Ecto neural progenitor cell (in vitro differentiated cells): ENCODE measurements at regions not wholly inside any gene's neighbourhood (a gene's known extent, or its start where the extent isn't known, plus 50 kb on each side); places are given as distances from the start of the nearest gene placed in this dataset.
"Not testable (repeated sequence)": the region's sequence is repeated elsewhere in the genome, so short reads cannot be mapped to it uniquely, and the experiment has no call there.

Experiments
- DNase-seq: peaks from one replicate; pipeline ENCODE4 v3.0.0-alpha.2; 2018; ENCODE audit warnings: low spot score

DNA sequence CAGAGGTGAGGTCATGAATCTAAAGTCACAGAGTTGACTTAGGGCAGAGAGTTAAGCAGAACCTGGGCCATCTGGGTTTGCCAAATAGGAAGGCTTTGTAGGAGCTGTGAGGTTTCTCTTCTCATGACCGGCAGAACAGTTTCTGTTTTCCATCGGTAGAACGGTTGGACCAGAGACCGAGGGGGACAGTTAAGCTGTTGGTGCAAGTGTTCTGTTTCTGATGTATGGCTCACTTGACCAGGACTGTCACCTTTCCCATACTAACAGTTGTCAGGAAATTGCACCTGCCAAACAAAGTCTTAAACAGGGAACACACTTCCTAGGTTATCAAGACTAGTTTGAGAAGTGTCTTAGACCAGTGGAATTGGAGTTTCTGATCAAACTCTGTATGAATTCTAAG is 158.3 kb downstream of the PDCD6IP start:
- no peak for DNase-seq

GRCh38 chr3:33957176-33957575 is 158.7 kb downstream of the PDCD6IP start:
- no peak for DNase-seq

- DNase-seq, result no peak
Measured at GRCh38 chr3:33958661-33959060, 160.2 kb downstream of the PDCD6IP start.

DNA sequence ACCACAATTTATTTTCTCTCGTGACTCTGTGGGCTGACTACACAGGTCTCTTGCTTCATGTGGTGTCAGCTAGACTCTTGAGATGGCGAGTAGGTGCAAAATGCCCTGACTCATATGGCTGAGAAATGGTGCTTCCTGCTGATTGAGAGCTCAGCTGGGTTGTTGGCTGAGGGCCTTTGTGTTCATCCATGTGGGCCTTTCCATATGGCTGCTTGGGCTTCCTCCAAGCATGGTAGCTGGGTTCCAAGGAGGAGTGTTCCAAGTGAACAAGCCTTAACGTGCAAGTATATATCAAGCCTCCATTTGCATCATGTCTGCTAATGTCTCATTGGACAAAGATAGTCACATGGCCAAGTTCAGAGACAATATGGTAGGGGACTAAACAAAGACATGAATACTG is 164.0 kb downstream of the PDCD6IP start:
- no peak for DNase-seq

DNA sequence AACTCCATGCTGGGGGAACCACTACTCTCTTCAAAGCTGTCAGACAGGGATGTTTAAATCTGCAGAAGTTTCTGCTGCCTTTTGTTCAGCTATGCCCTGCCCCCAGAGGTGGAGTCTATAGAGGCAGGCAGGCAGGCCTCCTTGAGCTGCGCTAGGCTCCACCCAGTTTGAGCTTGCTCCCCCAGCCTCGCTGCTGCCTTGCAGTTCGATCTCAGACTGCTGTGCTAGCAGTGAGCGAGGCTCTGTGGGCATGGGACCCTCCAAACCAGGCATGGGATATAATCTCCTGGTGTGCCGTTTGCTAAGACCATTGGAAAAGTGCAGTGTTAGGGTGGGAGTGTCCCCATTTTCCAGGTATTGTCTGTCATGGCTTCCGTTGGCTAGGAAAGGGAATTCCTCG is 171.8 kb downstream of the PDCD6IP start:
- DNase-seq, result not testable (repeated sequence)

DNA sequence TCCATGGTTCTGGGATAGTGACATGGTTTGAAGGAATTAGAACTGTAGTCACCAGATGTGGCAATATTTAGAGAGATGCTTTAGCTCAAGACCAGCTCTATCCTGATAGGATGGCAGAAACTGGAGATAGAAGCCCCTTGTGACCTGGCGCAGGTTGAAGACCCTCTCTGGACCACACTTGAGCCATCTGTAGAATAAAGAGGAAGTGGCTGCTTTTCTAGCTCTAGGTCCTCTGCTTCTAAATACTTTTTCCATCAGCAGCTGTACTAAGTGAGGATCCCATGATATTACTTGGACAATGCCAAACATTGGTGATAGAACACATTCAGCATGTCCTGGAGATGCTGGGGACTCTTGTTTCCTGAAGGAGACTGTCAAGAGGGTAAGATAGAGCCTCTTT is 172.6 kb downstream of the PDCD6IP start:
- no peak for DNase-seq

GRCh38 chr3:33975463-33975862 is 177.0 kb downstream of the PDCD6IP start:
- DNase-seq, result no peak

DNA sequence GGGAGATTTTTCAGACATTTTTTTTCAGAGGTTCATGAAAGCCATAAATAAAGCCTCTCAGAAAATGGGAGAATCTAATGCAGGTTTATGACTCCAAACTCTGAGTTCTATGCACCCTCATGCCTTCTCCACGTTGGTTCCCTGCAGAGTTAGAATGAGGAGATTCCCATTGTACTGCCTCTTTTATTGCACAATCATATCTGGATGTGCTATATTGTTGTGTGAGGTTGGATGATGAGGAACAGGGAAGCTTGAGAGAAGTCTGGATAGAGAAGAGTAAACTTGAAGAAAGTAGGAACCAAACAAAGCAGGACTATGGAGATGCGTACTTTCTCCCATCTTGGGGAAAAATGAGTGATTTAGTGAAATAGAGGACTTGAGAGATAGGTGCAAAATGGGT is 178.8 kb downstream of the PDCD6IP start:
- DNase-seq, result no peak

GRCh38 chr3:33980252-33980651 is 181.8 kb downstream of the PDCD6IP start:
- no peak for DNase-seq

GRCh38 chr3:33982269-33982798 is 183.9 kb downstream of the PDCD6IP start:
- no peak for DNase-seq

GRCh38 chr3:33982949-33983348 is 184.5 kb downstream of the PDCD6IP start:
- not testable (repeated sequence) for DNase-seq

DNA sequence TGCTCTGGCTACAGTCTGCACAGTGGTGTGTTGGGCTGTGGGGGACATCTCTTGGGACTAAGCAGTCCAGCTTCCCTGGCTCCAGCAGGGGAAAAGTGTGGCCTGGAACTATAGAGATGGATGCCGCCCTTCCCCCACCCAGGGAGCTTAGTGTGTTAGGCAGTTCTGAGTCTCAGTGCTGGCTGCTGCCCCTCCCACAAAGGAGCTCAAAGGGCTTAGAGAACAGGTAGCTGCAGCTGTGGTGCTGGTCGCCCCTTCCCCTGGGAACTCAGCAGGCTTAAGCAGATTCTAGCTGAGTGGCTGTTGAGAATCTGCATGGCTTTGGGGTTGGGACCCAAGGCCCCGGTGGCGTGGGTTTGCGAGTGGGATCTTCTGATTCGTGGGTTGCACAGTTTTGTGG is 190.8 kb downstream of the PDCD6IP start:
- DNase-seq, result no peak

GRCh38 chr3:33991673-33992072 is 193.2 kb downstream of the PDCD6IP start:
- DNase-seq, result no peak

DNA sequence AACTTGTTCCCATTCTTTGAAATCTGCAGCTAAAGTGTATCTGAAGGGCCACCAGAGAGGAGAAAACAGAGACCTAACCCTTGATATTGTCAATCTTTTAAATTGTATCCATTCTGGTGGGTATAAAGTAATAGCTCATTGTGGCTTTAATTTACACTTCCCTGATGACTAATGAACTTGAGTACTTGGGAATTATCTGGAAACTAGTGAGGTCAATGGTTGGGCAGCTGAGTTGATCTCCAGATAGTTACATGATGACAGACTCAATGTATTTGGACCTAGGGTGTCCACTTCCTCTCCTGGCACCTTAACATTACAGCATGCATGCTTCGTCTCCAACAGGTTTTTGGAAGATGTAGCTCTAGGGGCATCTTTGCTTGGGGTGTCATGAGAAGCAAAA is 195.2 kb downstream of the PDCD6IP start:
- no peak for DNase-seq

- DNase-seq, result no peak
Measured at GRCh38 chr3:33994568-33994967, 196.1 kb downstream of the PDCD6IP start.

GRCh38 chr3:34000301-34000700 is 201.9 kb downstream of the PDCD6IP start:
- DNase-seq, result no peak

GRCh38 chr3:34001022-34001421 is 202.6 kb downstream of the PDCD6IP start:
- DNase-seq, result peak; percentile 63

GRCh38 chr3:34001990-34002389 is 203.6 kb downstream of the PDCD6IP start:
- DNase-seq, result no peak

DNA sequence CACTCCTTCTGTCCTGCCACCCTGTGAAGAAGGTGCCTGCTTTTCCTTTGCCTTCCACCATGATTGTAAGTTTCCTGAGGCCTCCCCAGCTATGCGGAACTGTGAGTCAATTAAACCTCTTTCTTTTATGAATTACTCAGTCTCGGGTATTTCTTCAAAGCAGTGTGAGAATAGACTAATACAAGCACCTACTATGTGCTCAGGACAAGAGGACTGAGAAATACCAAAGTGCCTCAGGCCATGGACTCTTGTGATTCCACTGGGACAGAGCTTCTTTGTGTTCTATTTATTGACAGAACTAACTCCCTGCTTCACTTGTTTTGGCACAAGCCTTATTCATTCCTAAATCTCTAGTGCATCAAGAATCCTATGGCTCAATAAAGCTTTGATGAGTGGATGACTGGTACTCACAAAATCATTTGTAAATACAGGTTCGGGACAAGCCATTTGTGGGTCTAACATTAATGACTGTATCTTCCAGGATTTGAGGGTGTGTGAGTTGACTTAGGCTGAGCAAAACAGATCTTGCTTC is 204.2 kb downstream of the PDCD6IP start:
- no peak for DNase-seq

- no peak for DNase-seq
Measured at GRCh38 chr3:34005886-34006285, 207.5 kb downstream of the PDCD6IP start.

DNA sequence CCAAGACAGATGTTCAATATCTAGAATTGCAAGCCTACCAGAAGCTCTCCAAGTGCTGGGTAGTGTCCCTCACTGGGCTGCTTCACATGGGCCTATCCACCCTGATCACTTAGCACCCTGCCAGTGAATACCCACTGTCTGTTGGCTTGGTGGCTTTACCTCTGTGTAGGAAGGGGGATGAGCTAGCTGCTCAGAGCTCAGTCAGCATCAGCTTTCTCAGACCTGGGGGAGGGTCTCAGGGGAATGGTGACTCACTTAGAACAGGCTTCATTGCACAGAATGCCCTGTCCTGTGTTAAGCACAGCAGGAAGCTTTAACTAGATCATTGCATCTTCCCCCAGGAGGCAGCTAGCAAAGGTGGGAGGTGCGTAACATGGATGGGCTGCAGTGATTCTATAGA is 209.8 kb downstream of the PDCD6IP start:
- no peak for DNase-seq

GRCh38 chr3:34008836-34009809 is 210.7 kb downstream of the PDCD6IP start:
- no peak for DNase-seq
